Panc1 (cell line): ENCODE measurements at regions not wholly inside any gene's neighbourhood (a gene's known extent, or its start where the extent isn't known, plus 50 kb on each side); places are given as distances from the start of the nearest gene placed in this dataset.

Source experiments
- ATAC-seq: fragments of 200-7000 bp; cut with Tn5 transposase; 2 replicates; pipeline ENCODE4 v1.9.1; 2020; ENCODE audit warnings: mild to moderate bottlenecking, moderate library complexity
- BruUV-seq: library from RNA; stranded (reverse); fragments of 400-500 nt; replicated peaks from 2 replicates; lab custom pipeline; 2021; lab: Mats Ljungman, UMichigan
- CTCF ChIA-PET: fragments of 300-600 bp; sonication (Branson Sonifier 250); formaldehyde crosslinking; loops from one replicate; lab custom pipeline; 2022; ENCODE audit warnings: antibody characterized with exemption; lab: Charles Lee
- POLR2A ChIA-PET: fragments of 300-600 bp; sonication (Branson Sonifier 250); formaldehyde crosslinking; loops from one replicate; lab custom pipeline; 2022; ENCODE audit warnings: antibody characterized with exemption; lab: Charles Lee
- DNase-seq: peaks from one replicate; pipeline ENCODE4 v3.0.0-alpha.2; 2010; ENCODE audit warnings: low read depth, low spot score
- H3K27ac ChIP-seq: 2 replicates; pipeline ENCODE4 v1.5.1; 2011; ENCODE audit warnings: mild to moderate bottlenecking, low read length, inconsistent platforms
- H3K27me3 ChIP-seq: fragments of 200-500 bp; sonication (Bioruptor generic); 2 replicates; pipeline ENCODE4 v1.6.0; 2014; ENCODE audit warnings: low read length, inconsistent platforms; ENCODE audit not compliant: control insufficient read depth, insufficient read depth
- H3K36me3 ChIP-seq: fragments of 200-500 bp; sonication (Bioruptor generic); 2 replicates; pipeline ENCODE4 v1.5.1; 2014; ENCODE audit warnings: inconsistent platforms, mild to moderate bottlenecking, low read length, moderate library complexity; ENCODE audit not compliant: control insufficient read depth, insufficient read depth
- H3K4me1 ChIP-seq: 2 replicates; pipeline ENCODE4 v1.5.1; 2011; ENCODE audit warnings: inconsistent platforms, mild to moderate bottlenecking, low read length, moderate library complexity; ENCODE audit not compliant: control insufficient read depth, insufficient read depth
- H3K4me3 ChIP-seq, 2 experiments: 2 replicates each; pipeline ENCODE4 v1.5.1; 2011 to 2012; ENCODE audit warnings: low read depth in 2 of 2, low read length in 2 of 2, mild to moderate bottlenecking in 2 of 2, inconsistent platforms in 1 of 2, moderate library complexity in 1 of 2
- H3K9me3 ChIP-seq: fragments of 200-500 bp; sonication (Bioruptor generic); 2 replicates; pipeline ENCODE4 v1.5.1; 2014; ENCODE audit warnings: low read depth, mild to moderate bottlenecking, inconsistent platforms, low read length, moderate library complexity; ENCODE audit not compliant: control insufficient read depth, insufficient read depth
- POLR2AphosphoS5 ChIP-seq: IDR thresholded peaks from 2 replicates; pipeline ENCODE4 v1.6.1; 2012; ENCODE audit warnings: mild to moderate bottlenecking, low read depth, low read length, moderate library complexity
- SIN3A ChIP-seq: IDR thresholded peaks from 2 replicates; pipeline ENCODE4 v1.6.1; 2012; ENCODE audit warnings: low read depth, mild to moderate bottlenecking, low read length, moderate library complexity, borderline replicate concordance; ENCODE audit not compliant: insufficient read depth
- TCF7L2 ChIP-seq: IDR thresholded peaks from 2 replicates; pipeline ENCODE4 v1.6.1; 2011; ENCODE audit warnings: mild to moderate bottlenecking, low read depth, low read length, inconsistent platforms
- in situ Hi-C: cut with HindIII; loops from 2 replicates; pipeline ENCODE4 v1.10.0; 2016; ENCODE audit warnings: low sequenced_read_pairs, low pct_unique_long_range_greater_than_20kb
- intact Hi-C: fragments of 100-400 bp; cut with micrococcal nuclease; formaldehyde crosslinking; loops from one replicate; pipeline ENCODE4 v1.10.0; 2022; ENCODE audit not compliant: unreplicated experiment
- TF ChIP-seq, protein P1 (sequence below): fragments of 450-650 bp; IDR thresholded peaks from 2 replicates; pipeline ENCODE4 v1.5.1; 2017; ENCODE audit warnings: mild to moderate bottlenecking
- TF ChIP-seq, protein P2 (sequence below), 2 experiments: IDR thresholded peaks; 2 replicates each; pipeline ENCODE4 v1.6.1; 2011 to 2012; ENCODE audit warnings: low read depth in 2 of 2, control low read depth in 1 of 2, low read length in 1 of 2, mild to moderate bottlenecking in 1 of 2, moderate library complexity in 1 of 2; ENCODE audit not compliant: insufficient read depth in 1 of 2

DNA sequence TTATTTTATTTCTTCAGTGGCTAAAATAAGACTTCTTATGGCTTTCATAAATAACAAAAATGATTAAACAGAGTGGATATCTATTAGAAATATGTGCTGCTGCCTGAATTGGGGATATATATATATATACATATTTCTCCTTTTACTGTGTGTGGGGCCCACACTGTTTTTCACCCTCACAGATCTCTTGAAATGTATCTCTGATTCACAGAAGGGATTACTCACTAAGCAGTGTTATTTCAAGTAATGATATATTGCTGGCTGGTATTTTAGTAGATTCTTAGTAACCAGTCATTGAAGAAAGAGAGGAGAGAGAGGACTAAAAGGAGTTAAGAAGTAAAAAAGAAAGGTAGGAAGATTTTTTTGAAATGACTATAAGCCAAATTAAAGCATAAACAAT is 308.6 kb upstream of the NRP1 start:
- intact Hi-C loops: no loop called here
- ChIA-PET POLR2A (no interaction called here), CTCF (no interaction called here)
- Histone ChIP-seq H3K27ac (no peak overlapping the region), H3K4me1 (no peaks in the 10 kb centered on the region), H3K36me3 (no peaks in the 10 kb centered on the region), H3K9me3 (no peaks in the 10 kb centered on the region), H3K4me3 (no peak overlapping the region), H3K27me3 (no peaks in the 10 kb centered on the region)
- in situ Hi-C loops: no loop called here
- no TSS peak for BruUV-seq
- ATAC-seq: no peak
- no peak for DNase-seq
- TF ChIP-seq SIN3A (no peak), TCF7L2 (no peak), POLR2AphosphoS5 (no peak)
- TF ChIP-seq, protein P1, sequence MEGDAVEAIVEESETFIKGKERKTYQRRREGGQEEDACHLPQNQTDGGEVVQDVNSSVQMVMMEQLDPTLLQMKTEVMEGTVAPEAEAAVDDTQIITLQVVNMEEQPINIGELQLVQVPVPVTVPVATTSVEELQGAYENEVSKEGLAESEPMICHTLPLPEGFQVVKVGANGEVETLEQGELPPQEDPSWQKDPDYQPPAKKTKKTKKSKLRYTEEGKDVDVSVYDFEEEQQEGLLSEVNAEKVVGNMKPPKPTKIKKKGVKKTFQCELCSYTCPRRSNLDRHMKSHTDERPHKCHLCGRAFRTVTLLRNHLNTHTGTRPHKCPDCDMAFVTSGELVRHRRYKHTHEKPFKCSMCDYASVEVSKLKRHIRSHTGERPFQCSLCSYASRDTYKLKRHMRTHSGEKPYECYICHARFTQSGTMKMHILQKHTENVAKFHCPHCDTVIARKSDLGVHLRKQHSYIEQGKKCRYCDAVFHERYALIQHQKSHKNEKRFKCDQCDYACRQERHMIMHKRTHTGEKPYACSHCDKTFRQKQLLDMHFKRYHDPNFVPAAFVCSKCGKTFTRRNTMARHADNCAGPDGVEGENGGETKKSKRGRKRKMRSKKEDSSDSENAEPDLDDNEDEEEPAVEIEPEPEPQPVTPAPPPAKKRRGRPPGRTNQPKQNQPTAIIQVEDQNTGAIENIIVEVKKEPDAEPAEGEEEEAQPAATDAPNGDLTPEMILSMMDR: no peak
- TF ChIP-seq, protein P2, sequence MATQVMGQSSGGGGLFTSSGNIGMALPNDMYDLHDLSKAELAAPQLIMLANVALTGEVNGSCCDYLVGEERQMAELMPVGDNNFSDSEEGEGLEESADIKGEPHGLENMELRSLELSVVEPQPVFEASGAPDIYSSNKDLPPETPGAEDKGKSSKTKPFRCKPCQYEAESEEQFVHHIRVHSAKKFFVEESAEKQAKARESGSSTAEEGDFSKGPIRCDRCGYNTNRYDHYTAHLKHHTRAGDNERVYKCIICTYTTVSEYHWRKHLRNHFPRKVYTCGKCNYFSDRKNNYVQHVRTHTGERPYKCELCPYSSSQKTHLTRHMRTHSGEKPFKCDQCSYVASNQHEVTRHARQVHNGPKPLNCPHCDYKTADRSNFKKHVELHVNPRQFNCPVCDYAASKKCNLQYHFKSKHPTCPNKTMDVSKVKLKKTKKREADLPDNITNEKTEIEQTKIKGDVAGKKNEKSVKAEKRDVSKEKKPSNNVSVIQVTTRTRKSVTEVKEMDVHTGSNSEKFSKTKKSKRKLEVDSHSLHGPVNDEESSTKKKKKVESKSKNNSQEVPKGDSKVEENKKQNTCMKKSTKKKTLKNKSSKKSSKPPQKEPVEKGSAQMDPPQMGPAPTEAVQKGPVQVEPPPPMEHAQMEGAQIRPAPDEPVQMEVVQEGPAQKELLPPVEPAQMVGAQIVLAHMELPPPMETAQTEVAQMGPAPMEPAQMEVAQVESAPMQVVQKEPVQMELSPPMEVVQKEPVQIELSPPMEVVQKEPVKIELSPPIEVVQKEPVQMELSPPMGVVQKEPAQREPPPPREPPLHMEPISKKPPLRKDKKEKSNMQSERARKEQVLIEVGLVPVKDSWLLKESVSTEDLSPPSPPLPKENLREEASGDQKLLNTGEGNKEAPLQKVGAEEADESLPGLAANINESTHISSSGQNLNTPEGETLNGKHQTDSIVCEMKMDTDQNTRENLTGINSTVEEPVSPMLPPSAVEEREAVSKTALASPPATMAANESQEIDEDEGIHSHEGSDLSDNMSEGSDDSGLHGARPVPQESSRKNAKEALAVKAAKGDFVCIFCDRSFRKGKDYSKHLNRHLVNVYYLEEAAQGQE (IDR thresholded peaks at IDR 0.05; ENCODE audit: insufficient read depth in 1 of 2, low read depth in 2 of 2, low read length in 1 of 2): no peak

DNA sequence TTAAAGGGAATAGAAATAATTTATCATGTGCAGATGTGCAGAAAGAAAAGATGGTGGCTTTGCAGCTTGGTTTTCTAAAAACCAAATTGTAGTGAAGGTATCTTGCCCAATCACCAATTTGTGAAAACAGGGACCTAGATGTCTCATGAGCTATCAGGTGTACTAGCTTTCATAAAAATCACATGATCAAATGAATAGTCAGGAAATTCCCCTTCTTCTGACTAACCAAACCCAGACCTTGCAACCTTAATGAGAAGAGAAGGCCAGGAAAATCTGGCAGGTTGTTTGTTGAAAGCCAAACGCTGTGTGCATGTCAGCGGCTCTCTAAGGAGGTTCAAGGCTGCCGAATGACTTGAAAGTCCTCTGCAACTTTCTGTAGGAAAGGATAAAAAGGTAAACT is 304.4 kb upstream of the NRP1 start:
- BruUV-seq: no TSS peak

More for the DNA sequence above, 304.4 kb upstream of the NRP1 start:
- H3K9me3 ChIP-seq: no peaks in the 10 kb centered on the region
- ATAC-seq (no peak), DNase-seq (no peak)
- intact Hi-C loops: no loop called here
- POLR2A ChIA-PET: interaction anchor here (0.6 kb wide), 1 partner anchor 76 kb away, joined by 3 read pairs; no protein-coding TSS in a partner anchor
- H3K36me3 ChIP-seq: no peaks in the 10 kb centered on the region
- no peaks in the 10 kb centered on the region for H3K27me3 ChIP-seq
- TF ChIP-seq, protein P1: no peak
- no peak for TF ChIP-seq POLR2AphosphoS5
- TF ChIP-seq, protein P2 (IDR thresholded peaks at IDR 0.05; ENCODE audit: insufficient read depth in 1 of 2, low read depth in 2 of 2, low read length in 1 of 2): no peak
- TF ChIP-seq TCF7L2: no peak
- TF ChIP-seq SIN3A: no peak
- in situ Hi-C loops: no loop called here
- H3K27ac ChIP-seq: no peak overlapping the region
- no peaks in the 10 kb centered on the region for H3K4me1 ChIP-seq
- H3K4me3 ChIP-seq: no peak overlapping the region
- CTCF ChIA-PET: no interaction called here
